H7 (cell line): ENCODE measurements at regions not wholly inside any gene's neighbourhood (a gene's known extent, or its start where the extent isn't known, plus 50 kb on each side); places are given as distances from the start of the nearest gene placed in this dataset.
"Not testable (repeated sequence)": the region's sequence is repeated elsewhere in the genome, so short reads cannot be mapped to it uniquely, and the experiment has no call there.

Experiments
- DNase-seq: peaks from one replicate; pipeline ENCODE4 v3.0.0; 2012
- H3K27me3 ChIP-seq: 2 replicates; pipeline ENCODE4 v1.6.0; 2011; ENCODE audit warnings: mild to moderate bottlenecking, low read length; ENCODE audit not compliant: control insufficient read depth, insufficient read depth
- H3K36me3 ChIP-seq: replicated peaks from 2 replicates; pipeline ENCODE4 v1.5.1; 2011; ENCODE audit warnings: low read length; ENCODE audit not compliant: control insufficient read depth, insufficient read depth
- H3K4me3 ChIP-seq: 2 replicates; pipeline ENCODE4 v1.5.1; 2011; ENCODE audit warnings: low read depth, mild to moderate bottlenecking, control low read depth, low read length, moderate library complexity; ENCODE audit not compliant: insufficient read depth

GRCh38 chr6:28838289-28838633 lies 85.5 kb downstream of the TRIM27 start:
- H3K27me3 ChIP-seq: peaks cover 5% of the 10 kb centered on the region
- DNase-seq: no peak
- no peaks in the 10 kb centered on the region for H3K36me3 ChIP-seq
- peak overlapping the region; percentile 73 for H3K4me3 ChIP-seq

- DNase-seq: peak; percentile 90
- H3K36me3 ChIP-seq: no peaks in the 10 kb centered on the region
- H3K27me3 ChIP-seq: peaks cover 5% of the 10 kb centered on the region
- peak overlapping the region; percentile 73 for H3K4me3 ChIP-seq
These were observed 84.9 kb downstream of the TRIM27 start for GRCh38 chr6:28838634-28839442.

DNA sequence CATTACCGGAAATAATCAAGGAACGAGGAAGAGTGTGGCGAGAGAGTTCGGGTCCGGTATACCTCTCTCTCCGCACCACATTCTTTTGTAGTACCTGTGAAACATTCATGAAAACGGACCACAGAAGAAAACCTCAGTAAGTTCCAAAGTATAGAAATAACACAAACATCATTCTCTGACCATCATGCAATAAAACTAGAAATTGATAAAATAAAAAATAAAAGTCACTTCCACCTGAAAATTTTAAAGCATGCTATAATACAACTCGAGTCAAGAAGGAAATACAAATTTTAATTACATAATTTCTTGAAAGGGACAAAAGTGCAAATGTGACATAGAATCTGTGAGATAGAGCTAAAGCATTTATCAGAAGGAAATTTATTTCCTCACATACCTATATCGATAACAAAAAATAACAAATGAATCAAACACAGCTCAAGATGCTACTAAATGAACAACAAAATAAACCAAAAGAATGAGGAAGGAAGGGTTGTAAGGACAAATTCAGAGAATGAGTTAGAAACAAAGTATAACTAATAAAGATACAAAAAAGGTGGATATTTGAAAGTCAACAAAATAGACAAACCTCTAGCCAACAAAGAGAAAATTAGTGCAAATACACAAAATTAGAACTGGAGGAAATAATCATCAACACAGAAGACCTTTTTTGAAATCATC lies 84.2 kb downstream of the TRIM27 start:
- H3K27me3 ChIP-seq: peaks cover 5% of the 10 kb centered on the region
- no peak for DNase-seq
- H3K4me3 ChIP-seq: peak overlapping the region; percentile 73
- no peaks in the 10 kb centered on the region for H3K36me3 ChIP-seq

- no peak overlapping the region for H3K4me3 ChIP-seq
- no peak for DNase-seq
These were observed 82.5 kb downstream of the TRIM27 start for GRCh38 chr6:28841290-28841689.

DNA sequence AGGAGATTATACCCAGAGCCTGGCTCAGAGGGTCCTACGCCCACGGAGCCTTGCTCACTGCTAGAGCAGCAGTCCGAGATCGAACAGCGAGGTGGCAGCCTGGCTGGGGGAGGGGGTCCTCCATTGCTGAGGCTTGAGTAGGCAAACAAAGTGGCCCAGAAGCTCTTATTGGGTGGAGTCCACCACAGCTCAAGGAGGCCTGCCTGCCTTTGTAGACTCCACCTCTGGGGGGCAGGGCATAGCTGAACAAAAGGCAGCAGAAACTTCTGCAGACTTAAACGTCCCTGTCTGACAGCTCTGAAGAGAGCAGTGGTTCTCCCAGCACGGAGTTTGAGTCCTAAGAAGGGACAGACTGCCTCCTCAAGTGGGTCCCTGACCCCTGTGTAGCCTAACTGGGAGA lies 75.0 kb downstream of the TRIM27 start:
- H3K27me3 ChIP-seq, H3K36me3 ChIP-seq: not testable (repeated sequence)
- H3K4me3 ChIP-seq: peak overlapping the region; percentile 46
- DNase-seq: peak; percentile 59

More at GRCh38 chr6:28841290-28841689, 82.5 kb downstream of the TRIM27 start:
- Histone ChIP-seq H3K36me3 (no peaks in the 10 kb centered on the region), H3K27me3 (peaks cover 5% of the 10 kb centered on the region)
